HEK293 (cell line): ENCODE measurements at regions not wholly inside any gene's neighbourhood (a gene's known extent, or its start where the extent isn't known, plus 50 kb on each side); places are given as distances from the start of the nearest gene placed in this dataset.

ENCODE experiments used
- CTCF ChIA-PET: fragments of 350-600 bp; formaldehyde crosslinking; extraction: SDS; loops from one replicate; lab custom pipeline; 2021; ENCODE audit warnings: antibody characterized with exemption; lab: Yijun Ruan, JAX
- POLR2A ChIA-PET: fragments of 300-600 bp; formaldehyde crosslinking; extraction: SDS; loops from one replicate; lab custom pipeline; 2020; ENCODE audit warnings: antibody characterized with exemption, inconsistent platforms; lab: Yijun Ruan, JAX
- H3K27ac ChIP-seq: fragments of 200-500 bp; sonication (Bioruptor generic); 2 replicates; pipeline ENCODE4 v1.5.1; 2014; ENCODE audit warnings: low read depth, low read length, control low read depth, inconsistent platforms; ENCODE audit errors: extremely low read depth
- H3K36me3 ChIP-seq, 2 experiments: fragments of 200-500 bp in 1 of 2; sonication (Bioruptor generic) in 1 of 2; 1 replicate in 1 of 2; 2 replicates in 1 of 2; pipeline ENCODE4 v1.5.1; 2014 to 2017; ENCODE audit warnings: inconsistent platforms in 2 of 2, low read length in 2 of 2; ENCODE audit not compliant: control insufficient read depth in 2 of 2, insufficient read depth in 1 of 2
- H3K4me1 ChIP-seq: fragments of 200-500 bp; sonication (Bioruptor generic); 2 replicates; pipeline ENCODE4 v1.5.1; 2014; ENCODE audit warnings: mild to moderate bottlenecking, low read length, inconsistent platforms; ENCODE audit not compliant: control insufficient read depth, insufficient read depth
- H3K4me3 ChIP-seq: 2 replicates; pipeline ENCODE4 v1.5.1; 2011; ENCODE audit warnings: low read depth, mild to moderate bottlenecking, control low read depth, low read length, moderate library complexity
- H3K9me3 ChIP-seq: fragments of 200-500 bp; sonication (Bioruptor generic); 2 replicates; pipeline ENCODE4 v1.5.1; 2014; ENCODE audit warnings: low read depth, low read length, inconsistent platforms; ENCODE audit not compliant: control insufficient read depth, insufficient read depth
- SETDB1 ChIP-seq: IDR thresholded peaks from one replicate; pipeline ENCODE4 v1.6.1; 2017; ENCODE audit warnings: mild to moderate bottlenecking, low read length, moderate library complexity, mixed read lengths; ENCODE audit not compliant: insufficient read length
- ZBTB8A ChIP-seq: fragments of 450-650 bp; formaldehyde crosslinking; IDR thresholded peaks from 2 replicates; pipeline ENCODE4 v1.5.1; 2016; ENCODE audit warnings: missing biosample characterization, missing genetic modification characterization
- ZNF202 ChIP-seq: fragments of 450-650 bp; formaldehyde crosslinking; IDR thresholded peaks from 2 replicates; pipeline ENCODE4 v1.5.1; 2016; ENCODE audit warnings: missing biosample characterization, missing genetic modification characterization, borderline replicate concordance
- ZNF23 ChIP-seq: fragments of 450-650 bp; formaldehyde crosslinking; IDR thresholded peaks from 2 replicates; pipeline ENCODE4 v1.5.1; 2016; ENCODE audit warnings: missing biosample characterization, missing genetic modification characterization, borderline replicate concordance
- ZNF266 ChIP-seq: fragments of 450-650 bp; formaldehyde crosslinking; IDR thresholded peaks from 2 replicates; pipeline ENCODE4 v1.5.1; 2016; ENCODE audit warnings: missing biosample characterization, missing genetic modification characterization, low read depth
- ZNF274 ChIP-seq, 2 experiments: fragments of 200-500 bp in 1 of 2; fragments of 450-650 bp in 1 of 2; sonication (Bioruptor generic) in 1 of 2; formaldehyde crosslinking in 1 of 2; IDR thresholded peaks; 2 replicates each; pipeline versions ENCODE4 v1.5.1 to v1.6.1; 2014 to 2016; ENCODE audit warnings: borderline replicate concordance in 1 of 2, inconsistent platforms in 1 of 2, low read length in 1 of 2, missing biosample characterization in 1 of 2, missing genetic modification characterization in 1 of 2
- ZNF37A ChIP-seq: fragments of 450-650 bp; IDR thresholded peaks from 2 replicates; pipeline ENCODE4 v1.5.1; 2018; ENCODE audit warnings: missing biosample characterization, missing genetic modification characterization
- ZNF394 ChIP-seq: fragments of 450-650 bp; formaldehyde crosslinking; IDR thresholded peaks from 2 replicates; pipeline ENCODE4 v1.5.1; 2016; ENCODE audit warnings: missing biosample characterization, missing genetic modification characterization, mild to moderate bottlenecking, moderate library complexity, borderline replicate concordance
- ZNF664 ChIP-seq: fragments of 450-650 bp; formaldehyde crosslinking; IDR thresholded peaks from 2 replicates; pipeline ENCODE4 v1.5.1; 2016; ENCODE audit warnings: missing biosample characterization, missing genetic modification characterization
- ZNF791 ChIP-seq: fragments of 450-650 bp; formaldehyde crosslinking; IDR thresholded peaks from 2 replicates; pipeline ENCODE4 v1.5.1; 2016; ENCODE audit warnings: missing biosample characterization, missing genetic modification characterization
- ZNF843 ChIP-seq: fragments of 450-650 bp; formaldehyde crosslinking; IDR thresholded peaks from 2 replicates; pipeline ENCODE4 v1.5.1; 2016; ENCODE audit warnings: missing biosample characterization, missing genetic modification characterization
- TF ChIP-seq, protein P1 (sequence below): fragments of 450-650 bp; formaldehyde crosslinking; IDR thresholded peaks from 2 replicates; pipeline ENCODE4 v1.5.1; 2016; ENCODE audit warnings: missing biosample characterization, missing genetic modification characterization
- TF ChIP-seq, protein P2 (sequence below): fragments of 450-650 bp; formaldehyde crosslinking; IDR thresholded peaks from 2 replicates; pipeline ENCODE4 v1.5.1; 2016; ENCODE audit warnings: missing biosample characterization, missing genetic modification characterization
- TF ChIP-seq, protein P3 (sequence below): fragments of 450-650 bp; formaldehyde crosslinking; IDR thresholded peaks from 2 replicates; pipeline ENCODE4 v1.5.1; 2016; ENCODE audit warnings: missing biosample characterization, missing genetic modification characterization, borderline replicate concordance

DNA sequence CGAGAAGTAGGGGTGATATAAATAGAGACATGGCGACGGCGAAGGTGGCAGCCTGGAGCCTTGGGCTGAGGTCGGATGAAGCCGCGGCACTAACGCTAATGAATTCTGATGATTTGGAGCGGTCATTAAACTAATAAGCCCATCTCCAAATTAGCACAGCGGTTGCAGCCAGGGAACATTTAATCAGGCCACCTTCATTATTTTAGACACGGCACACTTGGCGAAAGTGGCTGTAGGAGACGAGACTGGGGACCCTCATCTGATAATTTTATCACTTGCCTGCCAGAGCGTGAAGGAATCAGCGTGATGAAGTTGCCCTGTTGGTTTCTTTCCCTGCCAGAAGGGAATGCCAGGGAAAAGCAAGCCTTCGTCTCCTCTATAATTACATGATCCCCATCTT, 664.3 kb upstream of the TBX3 start:
- no peak overlapping the region for H3K27ac ChIP-seq
- no peak overlapping the region for H3K4me3 ChIP-seq
- no peaks in the 10 kb centered on the region for H3K9me3 ChIP-seq
- no peaks in the 10 kb centered on the region for H3K36me3 ChIP-seq
- ChIA-PET POLR2A (no interaction called here), CTCF (no interaction called here)
- H3K4me1 ChIP-seq = no peaks in the 10 kb centered on the region
- TF ChIP-seq ZBTB8A (tag by site-specific recombination) = no peak
- no peak for TF ChIP-seq ZNF23 (tag by site-specific recombination)
- TF ChIP-seq ZNF394 (tag by site-specific recombination) = no peak
- TF ChIP-seq, protein P1, sequence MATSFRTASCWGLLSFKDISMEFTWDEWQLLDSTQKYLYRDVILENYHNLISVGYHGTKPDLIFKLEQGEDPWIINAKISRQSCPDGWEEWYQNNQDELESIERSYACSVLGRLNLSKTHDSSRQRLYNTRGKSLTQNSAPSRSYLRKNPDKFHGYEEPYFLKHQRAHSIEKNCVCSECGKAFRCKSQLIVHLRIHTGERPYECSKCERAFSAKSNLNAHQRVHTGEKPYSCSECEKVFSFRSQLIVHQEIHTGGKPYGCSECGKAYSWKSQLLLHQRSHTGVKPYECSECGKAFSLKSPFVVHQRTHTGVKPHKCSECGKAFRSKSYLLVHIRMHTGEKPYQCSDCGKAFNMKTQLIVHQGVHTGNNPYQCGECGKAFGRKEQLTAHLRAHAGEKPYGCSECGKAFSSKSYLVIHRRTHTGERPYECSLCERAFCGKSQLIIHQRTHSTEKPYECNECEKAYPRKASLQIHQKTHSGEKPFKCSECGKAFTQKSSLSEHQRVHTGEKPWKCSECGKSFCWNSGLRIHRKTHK = no peak
- TF ChIP-seq, protein P2, sequence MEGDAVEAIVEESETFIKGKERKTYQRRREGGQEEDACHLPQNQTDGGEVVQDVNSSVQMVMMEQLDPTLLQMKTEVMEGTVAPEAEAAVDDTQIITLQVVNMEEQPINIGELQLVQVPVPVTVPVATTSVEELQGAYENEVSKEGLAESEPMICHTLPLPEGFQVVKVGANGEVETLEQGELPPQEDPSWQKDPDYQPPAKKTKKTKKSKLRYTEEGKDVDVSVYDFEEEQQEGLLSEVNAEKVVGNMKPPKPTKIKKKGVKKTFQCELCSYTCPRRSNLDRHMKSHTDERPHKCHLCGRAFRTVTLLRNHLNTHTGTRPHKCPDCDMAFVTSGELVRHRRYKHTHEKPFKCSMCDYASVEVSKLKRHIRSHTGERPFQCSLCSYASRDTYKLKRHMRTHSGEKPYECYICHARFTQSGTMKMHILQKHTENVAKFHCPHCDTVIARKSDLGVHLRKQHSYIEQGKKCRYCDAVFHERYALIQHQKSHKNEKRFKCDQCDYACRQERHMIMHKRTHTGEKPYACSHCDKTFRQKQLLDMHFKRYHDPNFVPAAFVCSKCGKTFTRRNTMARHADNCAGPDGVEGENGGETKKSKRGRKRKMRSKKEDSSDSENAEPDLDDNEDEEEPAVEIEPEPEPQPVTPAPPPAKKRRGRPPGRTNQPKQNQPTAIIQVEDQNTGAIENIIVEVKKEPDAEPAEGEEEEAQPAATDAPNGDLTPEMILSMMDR (tag by site-specific recombination) = no peak
- no peak for TF ChIP-seq ZNF664 (tag by site-specific recombination)
- TF ChIP-seq ZNF202 = no peak
- TF ChIP-seq, protein P3, sequence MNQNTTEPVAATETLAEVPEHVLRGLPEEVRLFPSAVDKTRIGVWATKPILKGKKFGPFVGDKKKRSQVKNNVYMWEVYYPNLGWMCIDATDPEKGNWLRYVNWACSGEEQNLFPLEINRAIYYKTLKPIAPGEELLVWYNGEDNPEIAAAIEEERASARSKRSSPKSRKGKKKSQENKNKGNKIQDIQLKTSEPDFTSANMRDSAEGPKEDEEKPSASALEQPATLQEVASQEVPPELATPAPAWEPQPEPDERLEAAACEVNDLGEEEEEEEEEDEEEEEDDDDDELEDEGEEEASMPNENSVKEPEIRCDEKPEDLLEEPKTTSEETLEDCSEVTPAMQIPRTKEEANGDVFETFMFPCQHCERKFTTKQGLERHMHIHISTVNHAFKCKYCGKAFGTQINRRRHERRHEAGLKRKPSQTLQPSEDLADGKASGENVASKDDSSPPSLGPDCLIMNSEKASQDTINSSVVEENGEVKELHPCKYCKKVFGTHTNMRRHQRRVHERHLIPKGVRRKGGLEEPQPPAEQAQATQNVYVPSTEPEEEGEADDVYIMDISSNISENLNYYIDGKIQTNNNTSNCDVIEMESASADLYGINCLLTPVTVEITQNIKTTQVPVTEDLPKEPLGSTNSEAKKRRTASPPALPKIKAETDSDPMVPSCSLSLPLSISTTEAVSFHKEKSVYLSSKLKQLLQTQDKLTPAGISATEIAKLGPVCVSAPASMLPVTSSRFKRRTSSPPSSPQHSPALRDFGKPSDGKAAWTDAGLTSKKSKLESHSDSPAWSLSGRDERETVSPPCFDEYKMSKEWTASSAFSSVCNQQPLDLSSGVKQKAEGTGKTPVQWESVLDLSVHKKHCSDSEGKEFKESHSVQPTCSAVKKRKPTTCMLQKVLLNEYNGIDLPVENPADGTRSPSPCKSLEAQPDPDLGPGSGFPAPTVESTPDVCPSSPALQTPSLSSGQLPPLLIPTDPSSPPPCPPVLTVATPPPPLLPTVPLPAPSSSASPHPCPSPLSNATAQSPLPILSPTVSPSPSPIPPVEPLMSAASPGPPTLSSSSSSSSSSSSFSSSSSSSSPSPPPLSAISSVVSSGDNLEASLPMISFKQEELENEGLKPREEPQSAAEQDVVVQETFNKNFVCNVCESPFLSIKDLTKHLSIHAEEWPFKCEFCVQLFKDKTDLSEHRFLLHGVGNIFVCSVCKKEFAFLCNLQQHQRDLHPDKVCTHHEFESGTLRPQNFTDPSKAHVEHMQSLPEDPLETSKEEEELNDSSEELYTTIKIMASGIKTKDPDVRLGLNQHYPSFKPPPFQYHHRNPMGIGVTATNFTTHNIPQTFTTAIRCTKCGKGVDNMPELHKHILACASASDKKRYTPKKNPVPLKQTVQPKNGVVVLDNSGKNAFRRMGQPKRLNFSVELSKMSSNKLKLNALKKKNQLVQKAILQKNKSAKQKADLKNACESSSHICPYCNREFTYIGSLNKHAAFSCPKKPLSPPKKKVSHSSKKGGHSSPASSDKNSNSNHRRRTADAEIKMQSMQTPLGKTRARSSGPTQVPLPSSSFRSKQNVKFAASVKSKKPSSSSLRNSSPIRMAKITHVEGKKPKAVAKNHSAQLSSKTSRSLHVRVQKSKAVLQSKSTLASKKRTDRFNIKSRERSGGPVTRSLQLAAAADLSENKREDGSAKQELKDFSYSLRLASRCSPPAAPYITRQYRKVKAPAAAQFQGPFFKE (tag by site-specific recombination) = no peak

DNA sequence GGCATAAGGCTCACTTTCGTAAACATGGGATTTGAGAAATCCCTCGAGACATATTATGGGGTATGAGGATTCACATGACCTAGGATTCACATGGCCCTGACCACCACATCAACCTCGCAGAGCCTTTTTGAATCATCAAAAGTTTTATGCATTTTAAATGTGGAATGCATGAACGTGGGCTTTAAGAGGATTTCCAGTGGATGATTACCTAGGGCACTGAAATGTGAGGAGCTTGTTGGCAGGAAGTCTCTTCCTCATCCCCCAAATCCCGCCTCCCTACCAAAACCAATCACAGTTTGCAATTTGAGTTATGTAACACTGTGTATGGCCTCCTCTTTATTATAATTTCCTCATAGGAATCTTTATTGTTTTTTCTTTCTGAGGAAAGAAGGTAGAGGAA, 659.6 kb upstream of the TBX3 start:
- ChIA-PET POLR2A (no interaction called here), CTCF (no interaction called here)
- Histone ChIP-seq H3K36me3 (no peaks in the 10 kb centered on the region), H3K4me1 (no peaks in the 10 kb centered on the region), H3K27ac (no peak overlapping the region), H3K4me3 (no peak overlapping the region), H3K9me3 (no peaks in the 10 kb centered on the region)
- TF ChIP-seq ZNF791 (tag by site-specific recombination) (no peak), ZNF274 (IDR thresholded peaks at IDR 0.05; ENCODE audit: low read length) (no peak), ZNF274 (tag by site-specific recombination; IDR thresholded peaks at IDR 0.05; ENCODE audit: borderline replicate concordance) (no peak), ZNF202 (no peak), ZNF843 (tag by site-specific recombination) (no peak)

DNA sequence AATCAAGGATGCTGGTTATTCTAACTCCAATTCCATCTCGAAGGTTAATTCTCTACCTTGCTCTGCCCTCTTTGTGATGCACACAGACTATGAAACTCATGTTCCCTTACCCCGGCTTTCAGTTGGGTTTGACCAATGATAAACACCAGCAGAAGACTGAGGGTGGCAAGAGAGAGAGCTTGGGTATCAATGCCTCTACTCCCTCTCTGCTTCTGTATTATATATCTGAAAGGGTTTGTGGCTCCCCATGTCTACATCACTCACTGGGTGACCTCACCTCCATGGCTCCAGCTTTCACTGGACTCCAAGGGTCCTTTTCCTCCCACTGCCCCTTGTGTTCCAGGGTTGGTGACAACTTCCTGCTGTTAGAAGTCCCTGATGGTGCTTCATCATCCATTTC, 659.0 kb upstream of the TBX3 start:
- CTCF ChIA-PET = interaction anchor here (0.6 kb wide), 1 partner anchor 23 kb away, joined by 3 read pairs; no protein-coding TSS in a partner anchor
- H3K36me3 ChIP-seq = no peaks in the 10 kb centered on the region
- TF ChIP-seq SETDB1 (peak; percentile 47), ZNF266 (no peak), ZNF37A (peak; percentile 96)
- TF ChIP-seq, all 188 proteins: peak for 2
- H3K9me3 ChIP-seq = no peaks in the 10 kb centered on the region
- H3K4me3 ChIP-seq = no peak overlapping the region
- H3K27ac ChIP-seq = no peak overlapping the region
- POLR2A ChIA-PET = no interaction called here
- no peaks in the 10 kb centered on the region for H3K4me1 ChIP-seq
